ENCODE measurements at regions not wholly inside any gene's neighbourhood (a gene's known extent, or its start where the extent isn't known, plus 50 kb on each side); places are given as distances from the start of the nearest gene placed in this dataset.

GRCh38 chr3:82217571-82217970 lies 456.1 kb upstream of the GBE1 start:
- Mint-ChIP-seq H3K4me1 (ENCODE audit: unreplicated experiment) (no peaks in the 10 kb centered on the region), H3K27me3 (ENCODE audit: unreplicated experiment) (no peaks in the 10 kb centered on the region), H3K4me3 (ENCODE audit: unreplicated experiment) (no peak overlapping the region), H3K36me3 (ENCODE audit: low read depth, unreplicated experiment) (no peaks in the 10 kb centered on the region), H3K27ac (ENCODE audit: unreplicated experiment) (no peak overlapping the region), H3K9me3 (ENCODE audit: unreplicated experiment) (no peaks in the 10 kb centered on the region)
- no peak for TF ChIP-seq CTCF (IDR thresholded peaks at IDR 0.05; ENCODE audit: unreplicated experiment)
- no peak for DNase-seq (ENCODE audit: low spot score)

GRCh38 chr3:82208002-82208710 lies 446.7 kb upstream of the GBE1 start:
- Mint-ChIP-seq H3K27me3 (ENCODE audit: unreplicated experiment) (peaks cover 1% of the 10 kb centered on the region), H3K4me3 (ENCODE audit: unreplicated experiment) (no peak overlapping the region)
- TF ChIP-seq CTCF (IDR thresholded peaks at IDR 0.05; ENCODE audit: unreplicated experiment) = no peak

GRCh38 chr3:82202269-82202668 lies 440.8 kb upstream of the GBE1 start:
- peaks cover under 1% of the 10 kb centered on the region for H3K27me3 Mint-ChIP-seq (ENCODE audit: unreplicated experiment)
- TF ChIP-seq CTCF (IDR thresholded peaks at IDR 0.05; ENCODE audit: unreplicated experiment) = no peak
- H3K4me1 Mint-ChIP-seq (ENCODE audit: unreplicated experiment) = no peaks in the 10 kb centered on the region
- no peak overlapping the region for H3K27ac Mint-ChIP-seq (ENCODE audit: unreplicated experiment)
- no peaks in the 10 kb centered on the region for H3K36me3 Mint-ChIP-seq (ENCODE audit: low read depth, unreplicated experiment)
- no peaks in the 10 kb centered on the region for H3K9me3 Mint-ChIP-seq (ENCODE audit: unreplicated experiment)
- no peak overlapping the region for H3K4me3 Mint-ChIP-seq (ENCODE audit: unreplicated experiment)
- no peak for DNase-seq (ENCODE audit: low spot score)

More at GRCh38 chr3:82208002-82208710, 446.7 kb upstream of the GBE1 start:
- no peaks in the 10 kb centered on the region for H3K36me3 Mint-ChIP-seq (ENCODE audit: low read depth, unreplicated experiment)
- no peaks in the 10 kb centered on the region for H3K4me1 Mint-ChIP-seq (ENCODE audit: unreplicated experiment)
- no peak overlapping the region for H3K27ac Mint-ChIP-seq (ENCODE audit: unreplicated experiment)
- H3K9me3 Mint-ChIP-seq (ENCODE audit: unreplicated experiment) = no peaks in the 10 kb centered on the region
- DNase-seq (ENCODE audit: low spot score) = no peak

GRCh38 chr3:82201316-82201715 lies 439.9 kb upstream of the GBE1 start:
- Mint-ChIP-seq H3K36me3 (ENCODE audit: low read depth, unreplicated experiment) (no peaks in the 10 kb centered on the region), H3K4me1 (ENCODE audit: unreplicated experiment) (peaks cover under 1% of the 10 kb centered on the region), H3K27ac (ENCODE audit: unreplicated experiment) (no peak overlapping the region), H3K9me3 (ENCODE audit: unreplicated experiment) (no peaks in the 10 kb centered on the region), H3K27me3 (ENCODE audit: unreplicated experiment) (no peaks in the 10 kb centered on the region), H3K4me3 (ENCODE audit: unreplicated experiment) (no peak overlapping the region)
- TF ChIP-seq CTCF (IDR thresholded peaks at IDR 0.05; ENCODE audit: unreplicated experiment) = no peak
- DNase-seq (ENCODE audit: low spot score) = no peak

- Mint-ChIP-seq H3K27ac (ENCODE audit: unreplicated experiment) (no peak overlapping the region), H3K27me3 (ENCODE audit: unreplicated experiment) (no peaks in the 10 kb centered on the region), H3K36me3 (ENCODE audit: low read depth, unreplicated experiment) (no peaks in the 10 kb centered on the region), H3K4me3 (ENCODE audit: unreplicated experiment) (no peak overlapping the region), H3K4me1 (ENCODE audit: unreplicated experiment) (peaks cover 14% of the 10 kb centered on the region), H3K9me3 (ENCODE audit: unreplicated experiment) (no peaks in the 10 kb centered on the region)
- DNase-seq (ENCODE audit: low spot score) = no peak
- no peak for TF ChIP-seq CTCF (IDR thresholded peaks at IDR 0.05; ENCODE audit: unreplicated experiment)
These were observed 436.6 kb upstream of the GBE1 start for GRCh38 chr3:82198009-82198408.
